ENCODE measurements at regions not wholly inside any gene's neighbourhood (a gene's known extent, or its start where the extent isn't known, plus 50 kb on each side); places are given as distances from the start of the nearest gene placed in this dataset.
A peak's percentile ranks its signal among the peaks of the same experiment; 100 is the strongest.

GRCh38 chr12:25794571-25794970 is 163.9 kb upstream of the RASSF8 start:
- Histone ChIP-seq H3K4me1 (peaks cover 0 to 22% of the 10 kb centered on the region in 2 donors), H3K27ac (no peak overlapping the region), H3K36me3 (no peaks in the 10 kb centered on the region), H3K9me3 (no peaks in the 10 kb centered on the region), H3K27me3 (no peaks in the 10 kb centered on the region), H3K4me3 (no peak overlapping the region)
- no peak for DNase-seq (ENCODE audit: low spot score)
- no peak for TF ChIP-seq CTCF (IDR thresholded peaks at IDR 0.05)

GRCh38 chr12:25796523-25797000 is 161.9 kb upstream of the RASSF8 start:
- no peaks in the 10 kb centered on the region for H3K9me3 ChIP-seq
- DNase-seq (ENCODE audit: low spot score): no peak
- peaks cover 0 to 17% of the 10 kb centered on the region in 2 donors for H3K4me1 ChIP-seq
- H3K27me3 ChIP-seq: no peaks in the 10 kb centered on the region
- no peak overlapping the region for H3K4me3 ChIP-seq
- no peak for TF ChIP-seq CTCF (IDR thresholded peaks at IDR 0.05)
- H3K27ac ChIP-seq: peak overlapping the region; percentile 36 to 68
- H3K36me3 ChIP-seq: no peaks in the 10 kb centered on the region

GRCh38 chr12:25797386-25797785 is 161.1 kb upstream of the RASSF8 start:
- H3K27me3 ChIP-seq: no peaks in the 10 kb centered on the region
- H3K27ac ChIP-seq: peak overlapping the region; percentile 36 to 68
- TF ChIP-seq CTCF (IDR thresholded peaks at IDR 0.05): no peak
- no peaks in the 10 kb centered on the region for H3K9me3 ChIP-seq
- H3K4me1 ChIP-seq: peaks cover 0 to 17% of the 10 kb centered on the region in 2 donors
- H3K36me3 ChIP-seq: no peaks in the 10 kb centered on the region
- H3K4me3 ChIP-seq: no peak overlapping the region
- DNase-seq (ENCODE audit: low spot score): no peak

GRCh38 chr12:25797949-25798348 is 160.5 kb upstream of the RASSF8 start:
- Histone ChIP-seq H3K4me3 (no peak overlapping the region), H3K9me3 (no peaks in the 10 kb centered on the region), H3K27me3 (no peaks in the 10 kb centered on the region), H3K27ac (peak overlapping the region; percentile 36 to 68), H3K4me1 (peaks cover 0 to 17% of the 10 kb centered on the region in 2 donors), H3K36me3 (no peaks in the 10 kb centered on the region)
- no peak for TF ChIP-seq CTCF (IDR thresholded peaks at IDR 0.05)
- DNase-seq (ENCODE audit: low spot score): no peak

GRCh38 chr12:25800101-25800500 is 158.4 kb upstream of the RASSF8 start:
- Histone ChIP-seq H3K27me3 (no peaks in the 10 kb centered on the region), H3K9me3 (no peaks in the 10 kb centered on the region), H3K27ac (no peak overlapping the region), H3K36me3 (no peaks in the 10 kb centered on the region), H3K4me1 (peaks cover 0 to 17% of the 10 kb centered on the region in 2 donors), H3K4me3 (no peak overlapping the region)
- TF ChIP-seq CTCF (IDR thresholded peaks at IDR 0.05): no peak
- DNase-seq (ENCODE audit: low spot score): no peak

GRCh38 chr12:25801734-25802133 is 156.7 kb upstream of the RASSF8 start:
- Histone ChIP-seq H3K36me3 (no peaks in the 10 kb centered on the region), H3K4me3 (no peak overlapping the region), H3K27me3 (no peaks in the 10 kb centered on the region), H3K9me3 (no peaks in the 10 kb centered on the region), H3K27ac (no peak overlapping the region), H3K4me1 (peaks cover 0 to 11% of the 10 kb centered on the region in 2 donors)
- TF ChIP-seq CTCF (IDR thresholded peaks at IDR 0.05): no peak
- no peak for DNase-seq (ENCODE audit: low spot score)
